ENCODE measurements at regions not wholly inside any gene's neighbourhood (a gene's known extent, or its start where the extent isn't known, plus 50 kb on each side); places are given as distances from the start of the nearest gene placed in this dataset.

- Histone ChIP-seq H3K4me1 (ENCODE audit: insufficient read depth) (no peaks in the 10 kb centered on the region), H3K27me3 (ENCODE audit: insufficient read depth) (no peaks in the 10 kb centered on the region), H3K36me3 (ENCODE audit: insufficient read depth) (no peaks in the 10 kb centered on the region), H3K4me2 (no peak overlapping the region), H3K27ac (ENCODE audit: low read depth) (no peak overlapping the region), H2AFZ (no peak overlapping the region), H3F3A (replicated peaks; ENCODE audit: low read depth) (no peaks in the 10 kb centered on the region), H3K79me2 (replicated peaks; ENCODE audit: insufficient read depth) (no peaks in the 10 kb centered on the region), H3K4me3 (no peak overlapping the region), H4K20me1 (replicated peaks; ENCODE audit: insufficient read depth) (no peaks in the 10 kb centered on the region), H3K9me2 (ENCODE audit: insufficient read depth) (no peaks in the 10 kb centered on the region)
- TF ChIP-seq CREB1 (CRISPR knock-in tag; IDR thresholded peaks at IDR 0.05; ENCODE audit: low read depth) = no peak
- TF ChIP-seq POLR2AphosphoS5 (IDR thresholded peaks at IDR 0.05; ENCODE audit: low read depth) = no peak
- TF ChIP-seq ZNF462 (CRISPR knock-in tag; IDR thresholded peaks at IDR 0.05) = no peak
- no peak for TF ChIP-seq STAT1 (IDR thresholded peaks at IDR 0.05; ENCODE audit: unreplicated experiment)
- no peak for TF ChIP-seq NANOG (IDR thresholded peaks at IDR 0.05; ENCODE audit: borderline replicate concordance)
- TF ChIP-seq CTCF (conservative IDR thresholded peaks at IDR 0.05; ENCODE audit: low read depth in 2 of 2) = no peak
- TF ChIP-seq ETS1 (IDR thresholded peaks at IDR 0.05) = no peak
- no peak for TF ChIP-seq EZH2phosphoT487 (IDR thresholded peaks at IDR 0.05; ENCODE audit: unreplicated experiment)
- TF ChIP-seq REST (IDR thresholded peaks at IDR 0.05; ENCODE audit: unreplicated experiment) = no peak
- TF ChIP-seq ZNF114 (CRISPR knock-in tag; IDR thresholded peaks at IDR 0.05) = no peak
- TF ChIP-seq JUNB (IDR thresholded peaks at IDR 0.05; ENCODE audit: unreplicated experiment) = no peak
- no peak for TF ChIP-seq EZH2 (IDR thresholded peaks at IDR 0.05; ENCODE audit: low read depth, unreplicated experiment)
- TF ChIP-seq ZNF331 (CRISPR knock-in tag; IDR thresholded peaks at IDR 0.05; ENCODE audit: low read depth) = no peak
- no peaks in the 10 kb centered on the region for H3K36me3 Mint-ChIP-seq (ENCODE audit: low read depth)
- H3K4me3 Mint-ChIP-seq = no peak overlapping the region
- H3K4me1 Mint-ChIP-seq = peaks cover 7% of the 10 kb centered on the region; the same call in 2 of the 3 replicates
- no peak overlapping the region for H3K27ac Mint-ChIP-seq
- no peaks in the 10 kb centered on the region for H3K9me3 Mint-ChIP-seq
- H3K27me3 Mint-ChIP-seq (ENCODE audit: insufficient read depth, low read depth, poor library complexity) = peaks cover 2% of the 10 kb centered on the region
- DNase-seq (ENCODE audit: low spot score) (no peak), ATAC-seq (no peak)
These were observed 137.4 kb downstream of the TMEM114 start for GRCh38 chr16:8452941-8453340.

All from GM23338 (cell line).